ENCODE measurements at regions not wholly inside any gene's neighbourhood (a gene's known extent, or its start where the extent isn't known, plus 50 kb on each side); places are given as distances from the start of the nearest gene placed in this dataset.

GRCh38 chr6:19753826-19754225 is 83.3 kb upstream of the ID4 start:
- TF ChIP-seq TEAD4 (IDR thresholded peaks at IDR 0.05; ENCODE audit: low read depth, low read length) (no peak), POLR2AphosphoS5 (IDR thresholded peaks at IDR 0.05; ENCODE audit: low read depth, low read length) (no peak), CHD1 (IDR thresholded peaks at IDR 0.05; ENCODE audit: low read depth, low read length) (no peak), CTCF (IDR thresholded peaks at IDR 0.05; ENCODE audit: control extremely low read depth in 1 of 3, insufficient read depth in 1 of 3, low read depth in 1 of 3, low read length in 3 of 3) (no peak), HDAC2 (IDR thresholded peaks at IDR 0.05; ENCODE audit: borderline replicate concordance in 1 of 2, low read depth in 2 of 2, low read length in 2 of 2) (no peak), TBP (IDR thresholded peaks at IDR 0.05; ENCODE audit: low read depth, low read length) (no peak), SRF (IDR thresholded peaks at IDR 0.05; ENCODE audit: low read depth, low read length) (no peak), NRF1 (IDR thresholded peaks at IDR 0.05; ENCODE audit: low read depth, low read length) (no peak)

Data from H1 (cell line).